ENCODE measurements at regions not wholly inside any gene's neighbourhood (a gene's known extent, or its start where the extent isn't known, plus 50 kb on each side); places are given as distances from the start of the nearest gene placed in this dataset.

DNA sequence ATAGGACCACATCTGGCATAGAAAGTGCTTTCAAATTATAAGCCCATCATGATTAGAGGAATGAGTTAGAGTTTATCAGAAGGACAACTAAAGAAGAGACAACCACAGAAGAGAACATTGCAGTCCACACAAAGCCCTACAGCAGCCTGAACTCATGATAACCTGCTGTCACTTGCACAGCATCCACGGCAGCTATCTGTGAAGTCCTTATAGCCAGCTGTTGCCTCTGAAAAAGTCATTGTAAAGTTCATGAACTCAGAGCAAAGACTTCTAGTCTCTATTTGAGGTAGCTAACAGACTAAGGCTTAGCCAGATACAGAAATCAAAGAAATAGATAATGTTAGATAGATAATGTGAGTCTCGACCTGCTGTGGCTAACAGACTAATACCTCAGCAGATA lies 450.0 kb downstream of the KLF5 start:
- ChIA-PET CTCF (no interaction called here), POLR2A (no interaction called here)
- ATAC-seq (no peak), DNase-seq (ENCODE audit: low spot score) (no peak)
- Mint-ChIP-seq H3K36me3 (no peaks in the 10 kb centered on the region), H3K9me3 (peaks cover 10% of the 10 kb centered on the region; the same call in 1 of the 2 replicates), H3K4me3 (no peak overlapping the region), H3K4me1 (peaks cover 1% of the 10 kb centered on the region), H3K27ac (no peak overlapping the region), H3K27me3 (ENCODE audit: low read depth) (no peaks in the 10 kb centered on the region)
- TF ChIP-seq FOXJ3 (CRISPR knock-in tag; IDR thresholded peaks at IDR 0.05; ENCODE audit: borderline replicate concordance): no peak
- TF ChIP-seq TEAD4 (CRISPR knock-in tag; IDR thresholded peaks at IDR 0.05): no peak
- TF ChIP-seq NR1H2 (CRISPR knock-in tag; IDR thresholded peaks at IDR 0.05): no peak
- no peak for TF ChIP-seq FOXK1 (CRISPR knock-in tag; IDR thresholded peaks at IDR 0.05)
- TF ChIP-seq USF2 (CRISPR knock-in tag; IDR thresholded peaks at IDR 0.05): no peak
- TF ChIP-seq ZNF219 (CRISPR knock-in tag; IDR thresholded peaks at IDR 0.05; ENCODE audit: borderline replicate concordance): no peak
- TF ChIP-seq ATF1 (CRISPR knock-in tag; IDR thresholded peaks at IDR 0.05): no peak
- no peak for TF ChIP-seq OVOL2 (CRISPR knock-in tag; IDR thresholded peaks at IDR 0.05; ENCODE audit: borderline replicate concordance)
- TF ChIP-seq TCF7 (CRISPR knock-in tag; IDR thresholded peaks at IDR 0.05; ENCODE audit: low read depth): no peak
- TF ChIP-seq, protein P1, sequence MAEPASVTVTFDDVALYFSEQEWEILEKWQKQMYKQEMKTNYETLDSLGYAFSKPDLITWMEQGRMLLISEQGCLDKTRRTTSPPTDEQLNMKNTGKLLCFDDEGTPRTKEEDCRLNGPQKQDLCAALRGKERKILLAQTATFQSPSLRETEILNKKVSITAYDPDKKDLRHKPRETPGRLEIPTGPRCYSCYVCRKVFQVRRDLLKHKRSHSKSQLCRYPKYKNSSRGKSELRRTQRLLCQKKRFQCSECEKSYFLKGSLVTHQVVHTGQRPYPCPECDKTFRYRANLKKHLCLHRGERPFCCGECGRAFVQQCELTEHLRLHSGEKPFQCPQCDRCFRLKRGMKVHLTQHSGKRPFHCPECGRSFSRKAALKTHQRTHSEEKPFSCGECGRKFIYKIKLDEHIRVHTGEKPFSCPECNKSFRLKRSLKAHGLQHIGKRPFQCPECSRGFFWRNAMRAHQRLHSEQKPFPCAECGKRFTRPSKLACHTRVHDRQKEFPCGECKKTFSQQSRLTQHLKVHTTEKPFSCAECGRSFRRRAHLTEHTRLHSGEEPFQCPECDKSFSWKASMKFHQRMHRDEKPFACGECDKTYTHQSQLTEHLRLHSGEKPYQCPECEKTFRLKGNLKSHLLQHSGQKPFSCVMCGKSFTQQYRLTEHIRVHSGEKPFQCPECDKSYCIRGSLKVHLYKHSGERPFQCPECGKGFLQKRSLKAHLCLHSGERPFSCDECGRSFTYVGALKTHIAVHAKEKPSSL (CRISPR knock-in tag; conservative IDR thresholded peaks at IDR 0.05): no peak
- no peak for TF ChIP-seq RELA (CRISPR knock-in tag; IDR thresholded peaks at IDR 0.05; ENCODE audit: borderline replicate concordance)
- no peak for TF ChIP-seq ZNF232 (CRISPR knock-in tag; IDR thresholded peaks at IDR 0.05)
- TF ChIP-seq NR3C1 (CRISPR knock-in tag; conservative IDR thresholded peaks at IDR 0.05; ENCODE audit: low read depth): no peak

GRCh38 chr13:73505376-73505890 lies 446.6 kb downstream of the KLF5 start:
- CTCF ChIA-PET: no interaction called here
- no peaks in the 10 kb centered on the region; the same call in 1 of the 2 replicates for H3K4me1 Mint-ChIP-seq
- H3K4me3 Mint-ChIP-seq: no peak overlapping the region
- no peak for DNase-seq (ENCODE audit: low spot score)
- H3K27me3 Mint-ChIP-seq (ENCODE audit: low read depth): no peaks in the 10 kb centered on the region
- peaks cover 3% of the 10 kb centered on the region; the same call in 1 of the 2 replicates for H3K9me3 Mint-ChIP-seq
- TF ChIP-seq EMX1 (CRISPR knock-in tag; IDR thresholded peaks at IDR 0.05): no peak
- TF ChIP-seq, protein P2, sequence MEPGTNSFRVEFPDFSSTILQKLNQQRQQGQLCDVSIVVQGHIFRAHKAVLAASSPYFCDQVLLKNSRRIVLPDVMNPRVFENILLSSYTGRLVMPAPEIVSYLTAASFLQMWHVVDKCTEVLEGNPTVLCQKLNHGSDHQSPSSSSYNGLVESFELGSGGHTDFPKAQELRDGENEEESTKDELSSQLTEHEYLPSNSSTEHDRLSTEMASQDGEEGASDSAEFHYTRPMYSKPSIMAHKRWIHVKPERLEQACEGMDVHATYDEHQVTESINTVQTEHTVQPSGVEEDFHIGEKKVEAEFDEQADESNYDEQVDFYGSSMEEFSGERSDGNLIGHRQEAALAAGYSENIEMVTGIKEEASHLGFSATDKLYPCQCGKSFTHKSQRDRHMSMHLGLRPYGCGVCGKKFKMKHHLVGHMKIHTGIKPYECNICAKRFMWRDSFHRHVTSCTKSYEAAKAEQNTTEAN (CRISPR knock-in tag; IDR thresholded peaks at IDR 0.05): no peak
- ATAC-seq: no peak
- POLR2A ChIA-PET: no interaction called here
- H3K27ac Mint-ChIP-seq: no peak overlapping the region
- no peaks in the 10 kb centered on the region for H3K36me3 Mint-ChIP-seq

DNA sequence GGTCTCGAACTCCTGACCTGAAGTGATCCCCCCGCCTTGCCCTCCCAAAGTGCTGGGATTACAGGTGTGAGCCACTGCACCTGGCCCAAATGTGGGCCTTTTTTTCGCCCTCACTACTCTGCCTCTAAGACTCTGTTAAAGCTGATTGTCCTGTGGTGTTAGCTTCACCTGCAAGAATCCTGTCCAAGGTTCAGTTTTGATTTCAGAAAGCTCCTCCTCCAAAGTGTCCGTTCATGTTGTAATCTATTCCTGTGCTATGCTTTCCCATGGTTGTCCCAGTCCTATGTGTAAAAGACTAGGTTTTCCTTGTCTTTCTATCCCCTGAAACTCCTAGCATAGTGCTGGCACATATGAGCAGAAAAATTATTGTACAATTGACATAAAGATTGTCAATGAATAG lies 440.9 kb downstream of the KLF5 start:
- DNase-seq (ENCODE audit: low spot score) (no peak), ATAC-seq (no peak)
- H3K27me3 Mint-ChIP-seq (ENCODE audit: low read depth): no peaks in the 10 kb centered on the region
- CTCF ChIA-PET: no interaction called here
- no peaks in the 10 kb centered on the region for H3K9me3 Mint-ChIP-seq
- 0 out of 2 replicates have a peak overlapping the region, but pooled peaks have one; percentile 11 for H3K27ac Mint-ChIP-seq
- no peak overlapping the region for H3K4me3 Mint-ChIP-seq
- H3K4me1 Mint-ChIP-seq: no peaks in the 10 kb centered on the region
- POLR2A ChIA-PET: interaction anchor here (0.9 kb wide), 1 partner anchor 184 kb away, joined by 4 read pairs; no protein-coding TSS in a partner anchor
- no peaks in the 10 kb centered on the region for H3K36me3 Mint-ChIP-seq
- TF ChIP-seq, protein P3, sequence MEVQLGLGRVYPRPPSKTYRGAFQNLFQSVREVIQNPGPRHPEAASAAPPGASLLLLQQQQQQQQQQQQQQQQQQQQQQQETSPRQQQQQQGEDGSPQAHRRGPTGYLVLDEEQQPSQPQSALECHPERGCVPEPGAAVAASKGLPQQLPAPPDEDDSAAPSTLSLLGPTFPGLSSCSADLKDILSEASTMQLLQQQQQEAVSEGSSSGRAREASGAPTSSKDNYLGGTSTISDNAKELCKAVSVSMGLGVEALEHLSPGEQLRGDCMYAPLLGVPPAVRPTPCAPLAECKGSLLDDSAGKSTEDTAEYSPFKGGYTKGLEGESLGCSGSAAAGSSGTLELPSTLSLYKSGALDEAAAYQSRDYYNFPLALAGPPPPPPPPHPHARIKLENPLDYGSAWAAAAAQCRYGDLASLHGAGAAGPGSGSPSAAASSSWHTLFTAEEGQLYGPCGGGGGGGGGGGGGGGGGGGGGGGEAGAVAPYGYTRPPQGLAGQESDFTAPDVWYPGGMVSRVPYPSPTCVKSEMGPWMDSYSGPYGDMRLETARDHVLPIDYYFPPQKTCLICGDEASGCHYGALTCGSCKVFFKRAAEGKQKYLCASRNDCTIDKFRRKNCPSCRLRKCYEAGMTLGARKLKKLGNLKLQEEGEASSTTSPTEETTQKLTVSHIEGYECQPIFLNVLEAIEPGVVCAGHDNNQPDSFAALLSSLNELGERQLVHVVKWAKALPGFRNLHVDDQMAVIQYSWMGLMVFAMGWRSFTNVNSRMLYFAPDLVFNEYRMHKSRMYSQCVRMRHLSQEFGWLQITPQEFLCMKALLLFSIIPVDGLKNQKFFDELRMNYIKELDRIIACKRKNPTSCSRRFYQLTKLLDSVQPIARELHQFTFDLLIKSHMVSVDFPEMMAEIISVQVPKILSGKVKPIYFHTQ (CRISPR knock-in tag; IDR thresholded peaks at IDR 0.05): no peak
- TF ChIP-seq MXD4 (CRISPR knock-in tag; IDR thresholded peaks at IDR 0.05; ENCODE audit: borderline replicate concordance) (no peak), NR1H2 (CRISPR knock-in tag; IDR thresholded peaks at IDR 0.05) (no peak), FOXP1 (CRISPR knock-in tag; IDR thresholded peaks at IDR 0.05; ENCODE audit: borderline replicate concordance) (no peak), CREB1 (CRISPR knock-in tag; IDR thresholded peaks at IDR 0.05) (no peak), ATF3 (CRISPR knock-in tag; conservative IDR thresholded peaks at IDR 0.05) (no peak)
- TF ChIP-seq, protein P4, sequence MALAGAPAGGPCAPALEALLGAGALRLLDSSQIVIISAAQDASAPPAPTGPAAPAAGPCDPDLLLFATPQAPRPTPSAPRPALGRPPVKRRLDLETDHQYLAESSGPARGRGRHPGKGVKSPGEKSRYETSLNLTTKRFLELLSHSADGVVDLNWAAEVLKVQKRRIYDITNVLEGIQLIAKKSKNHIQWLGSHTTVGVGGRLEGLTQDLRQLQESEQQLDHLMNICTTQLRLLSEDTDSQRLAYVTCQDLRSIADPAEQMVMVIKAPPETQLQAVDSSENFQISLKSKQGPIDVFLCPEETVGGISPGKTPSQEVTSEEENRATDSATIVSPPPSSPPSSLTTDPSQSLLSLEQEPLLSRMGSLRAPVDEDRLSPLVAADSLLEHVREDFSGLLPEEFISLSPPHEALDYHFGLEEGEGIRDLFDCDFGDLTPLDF (CRISPR knock-in tag; IDR thresholded peaks at IDR 0.05): no peak
- TF ChIP-seq, protein P5, sequence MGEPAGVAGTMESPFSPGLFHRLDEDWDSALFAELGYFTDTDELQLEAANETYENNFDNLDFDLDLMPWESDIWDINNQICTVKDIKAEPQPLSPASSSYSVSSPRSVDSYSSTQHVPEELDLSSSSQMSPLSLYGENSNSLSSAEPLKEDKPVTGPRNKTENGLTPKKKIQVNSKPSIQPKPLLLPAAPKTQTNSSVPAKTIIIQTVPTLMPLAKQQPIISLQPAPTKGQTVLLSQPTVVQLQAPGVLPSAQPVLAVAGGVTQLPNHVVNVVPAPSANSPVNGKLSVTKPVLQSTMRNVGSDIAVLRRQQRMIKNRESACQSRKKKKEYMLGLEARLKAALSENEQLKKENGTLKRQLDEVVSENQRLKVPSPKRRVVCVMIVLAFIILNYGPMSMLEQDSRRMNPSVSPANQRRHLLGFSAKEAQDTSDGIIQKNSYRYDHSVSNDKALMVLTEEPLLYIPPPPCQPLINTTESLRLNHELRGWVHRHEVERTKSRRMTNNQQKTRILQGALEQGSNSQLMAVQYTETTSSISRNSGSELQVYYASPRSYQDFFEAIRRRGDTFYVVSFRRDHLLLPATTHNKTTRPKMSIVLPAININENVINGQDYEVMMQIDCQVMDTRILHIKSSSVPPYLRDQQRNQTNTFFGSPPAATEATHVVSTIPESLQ (CRISPR knock-in tag; IDR thresholded peaks at IDR 0.05): no peak

All from WTC11 (cell line).